ENCODE measurements at regions not wholly inside any gene's neighbourhood (a gene's known extent, or its start where the extent isn't known, plus 50 kb on each side); places are given as distances from the start of the nearest gene placed in this dataset.

DNA sequence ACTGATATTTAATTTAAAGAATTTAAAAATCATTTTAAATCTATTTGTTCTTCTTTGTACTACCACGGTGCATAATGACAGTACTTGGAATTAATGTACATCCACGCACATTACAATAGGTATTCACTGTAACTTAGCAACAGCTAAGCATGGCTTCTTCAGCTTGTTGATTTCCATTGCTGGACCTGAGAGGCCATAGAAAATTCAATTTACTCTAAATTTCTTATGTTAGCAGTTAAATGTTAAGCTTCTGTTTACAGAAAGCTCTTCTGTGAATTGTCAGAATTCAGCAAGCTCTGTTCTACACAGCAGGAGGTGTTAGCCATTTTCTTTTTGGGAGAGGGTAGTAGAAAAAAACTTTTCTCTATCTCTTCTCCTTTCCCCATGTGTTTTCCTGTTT is 1149.3 kb upstream of the CDH2 start:
- Histone ChIP-seq H3K27ac (ENCODE audit: insufficient read length, low read depth, low read length) (no peak overlapping the region), H4K20me1 (ENCODE audit: control insufficient read depth, insufficient read depth, insufficient read length) (no peaks in the 10 kb centered on the region), H3T11ph (ENCODE audit: low read length) (no peak overlapping the region), H3K18ac (ENCODE audit: insufficient read length, low read depth, low read length) (no peak overlapping the region), H2BK5ac (ENCODE audit: insufficient read length, low read length) (no peak overlapping the region), H4K5ac (ENCODE audit: insufficient read length, low read depth, low read length) (no peak overlapping the region), H2BK15ac (ENCODE audit: low read depth, low read length) (no peak overlapping the region), H3K79me1 (ENCODE audit: insufficient read depth, low read depth, low read length, poor library complexity, severe bottlenecking) (no peaks in the 10 kb centered on the region), H2BK20ac (ENCODE audit: low read depth, low read length, poor library complexity, severe bottlenecking) (no peak overlapping the region), H2BK12ac (ENCODE audit: insufficient read length, low read depth, low read length) (no peak overlapping the region), H3K23ac (ENCODE audit: insufficient read length, low read depth, low read length) (no peak overlapping the region), H2AK5ac (ENCODE audit: insufficient read length, low read length) (no peak overlapping the region), H3K23me2 (ENCODE audit: insufficient read length, low read depth, low read length, poor library complexity, severe bottlenecking) (no peaks in the 10 kb centered on the region), H3K79me2 (ENCODE audit: insufficient read depth, low read length) (no peaks in the 10 kb centered on the region), H2BK120ac (ENCODE audit: low read depth, low read length, poor library complexity, severe bottlenecking) (no peak overlapping the region), H3K14ac (ENCODE audit: insufficient read depth, low read length) (no peak overlapping the region), H3K9me3 (ENCODE audit: control insufficient read depth, low read depth, low read length) (no peaks in the 10 kb centered on the region), H4K8ac (replicated peaks; ENCODE audit: insufficient read length, low read depth, low read length) (no peak overlapping the region), H3K56ac (ENCODE audit: insufficient read length, low read depth, low read length) (no peak overlapping the region), H3K4me2 (ENCODE audit: insufficient read depth, insufficient read length, low read length) (no peak overlapping the region), H3K4me1 (ENCODE audit: insufficient read depth, low read length) (no peaks in the 10 kb centered on the region), H2AFZ (ENCODE audit: low read length) (no peak overlapping the region), H3K9ac (ENCODE audit: extremely low read depth, insufficient read length, low read length) (no peak overlapping the region), H4K91ac (ENCODE audit: insufficient read length, low read depth, low read length) (no peak overlapping the region), H3K4ac (ENCODE audit: low read depth, low read length) (no peak overlapping the region), H3K27me3 (ENCODE audit: insufficient read depth, low read length) (no peaks in the 10 kb centered on the region)
- no CpG with 5 or more reads among the region's 2 CpGs for WGBS (ENCODE audit: extremely low coverage, insufficient read length, low lambda C conversion rate)
- peak overlapping the region in 1 of 3 experiments; percentile 51; a peak in 1 of 7 replicates for H3K27ac Mint-ChIP-seq
- peaks cover 15% of the 10 kb centered on the region in 2 experiments for H3K4me1 Mint-ChIP-seq
- TF ChIP-seq, protein P1, sequence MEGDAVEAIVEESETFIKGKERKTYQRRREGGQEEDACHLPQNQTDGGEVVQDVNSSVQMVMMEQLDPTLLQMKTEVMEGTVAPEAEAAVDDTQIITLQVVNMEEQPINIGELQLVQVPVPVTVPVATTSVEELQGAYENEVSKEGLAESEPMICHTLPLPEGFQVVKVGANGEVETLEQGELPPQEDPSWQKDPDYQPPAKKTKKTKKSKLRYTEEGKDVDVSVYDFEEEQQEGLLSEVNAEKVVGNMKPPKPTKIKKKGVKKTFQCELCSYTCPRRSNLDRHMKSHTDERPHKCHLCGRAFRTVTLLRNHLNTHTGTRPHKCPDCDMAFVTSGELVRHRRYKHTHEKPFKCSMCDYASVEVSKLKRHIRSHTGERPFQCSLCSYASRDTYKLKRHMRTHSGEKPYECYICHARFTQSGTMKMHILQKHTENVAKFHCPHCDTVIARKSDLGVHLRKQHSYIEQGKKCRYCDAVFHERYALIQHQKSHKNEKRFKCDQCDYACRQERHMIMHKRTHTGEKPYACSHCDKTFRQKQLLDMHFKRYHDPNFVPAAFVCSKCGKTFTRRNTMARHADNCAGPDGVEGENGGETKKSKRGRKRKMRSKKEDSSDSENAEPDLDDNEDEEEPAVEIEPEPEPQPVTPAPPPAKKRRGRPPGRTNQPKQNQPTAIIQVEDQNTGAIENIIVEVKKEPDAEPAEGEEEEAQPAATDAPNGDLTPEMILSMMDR (conservative IDR thresholded peaks at IDR 0.05), result no peak
- DNase-seq, result no peak
- H3K27me3 Mint-ChIP-seq (ENCODE audit: low read depth), result no peaks in the 10 kb centered on the region
- H3K4me3 Mint-ChIP-seq, result no peak overlapping the region; a peak in 1 of 5 replicates
- peaks cover 14 to 22% of the 10 kb centered on the region in 2 experiments for H3K9me3 Mint-ChIP-seq
- H3K36me3 Mint-ChIP-seq (ENCODE audit: insufficient read depth in 1 of 3, low read depth in 3 of 3), result peaks cover 2 to 32% (median 14%) of the 10 kb centered on the region in 3 experiments; a peak in 6 of 7 replicates
